Activated naive CD4-positive, alpha-beta T cell treated with anti-CD3 and anti-CD28 coated beads, Interleukin-2, amount 50 U/mL, for 72 hours (primary cell): ENCODE measurements at regions not wholly inside any gene's neighbourhood (a gene's known extent, or its start where the extent isn't known, plus 50 kb on each side); places are given as distances from the start of the nearest gene placed in this dataset.

Experiments
- ATAC-seq, 2 donors: fragments of 150-1000 bp; cut with Tn5 transposase; 2 replicates each; pipeline ENCODE4 v1.10.0; 2021; ENCODE audit warnings: mild to moderate bottlenecking in 2 of 2, moderate library complexity in 2 of 2
- DNase-seq, 2 donors: peaks; one replicate each; pipeline ENCODE4 v3.0.0; 2021 to 2022; ENCODE audit warnings: low spot score in 2 of 2
- H3K27ac Mint-ChIP-seq, 2 donors: one replicate each; pipeline ENCODE4 v1.8.0; 2022; ENCODE audit warnings: mild to moderate bottlenecking in 2 of 2, mixed read lengths in 2 of 2
- H3K36me3 Mint-ChIP-seq, 2 donors: one replicate each; pipeline ENCODE4 v1.8.0; 2022; ENCODE audit warnings: mixed read lengths in 2 of 2
- H3K9me3 Mint-ChIP-seq, 2 donors: one replicate each; pipeline ENCODE4 v1.8.0; 2022; ENCODE audit warnings: mixed read lengths in 2 of 2

DNA sequence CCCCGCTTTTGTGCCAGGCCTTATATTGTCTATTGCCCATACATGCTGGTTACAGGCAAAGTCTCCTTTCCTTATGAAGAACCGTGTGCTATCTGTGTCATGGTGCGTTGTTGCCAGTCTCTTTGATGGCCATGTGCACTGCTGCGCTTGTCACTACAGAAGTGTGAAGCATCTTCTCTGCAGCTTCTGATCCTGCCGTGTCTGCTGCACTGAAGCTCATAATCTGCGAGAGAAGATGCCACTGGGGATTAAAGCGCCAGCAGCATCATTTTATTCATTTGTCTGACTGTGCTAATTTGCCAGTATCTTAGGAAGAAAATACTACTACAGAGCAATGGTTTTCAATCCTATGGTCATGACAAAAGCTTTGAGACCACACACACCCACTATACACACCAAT is 330.1 kb downstream of the FAT3 start:
- Mint-ChIP-seq H3K27ac (no peak overlapping the region), H3K9me3 (no peaks in the 10 kb centered on the region), H3K36me3 (no peaks in the 10 kb centered on the region)
- DNase-seq (no peak), ATAC-seq (no peak)

GRCh38 chr11:92556431-92556830 is 331.8 kb downstream of the FAT3 start:
- no peak for ATAC-seq
- DNase-seq: no peak
- Mint-ChIP-seq H3K27ac (no peak overlapping the region), H3K36me3 (no peaks in the 10 kb centered on the region), H3K9me3 (no peaks in the 10 kb centered on the region)

DNA sequence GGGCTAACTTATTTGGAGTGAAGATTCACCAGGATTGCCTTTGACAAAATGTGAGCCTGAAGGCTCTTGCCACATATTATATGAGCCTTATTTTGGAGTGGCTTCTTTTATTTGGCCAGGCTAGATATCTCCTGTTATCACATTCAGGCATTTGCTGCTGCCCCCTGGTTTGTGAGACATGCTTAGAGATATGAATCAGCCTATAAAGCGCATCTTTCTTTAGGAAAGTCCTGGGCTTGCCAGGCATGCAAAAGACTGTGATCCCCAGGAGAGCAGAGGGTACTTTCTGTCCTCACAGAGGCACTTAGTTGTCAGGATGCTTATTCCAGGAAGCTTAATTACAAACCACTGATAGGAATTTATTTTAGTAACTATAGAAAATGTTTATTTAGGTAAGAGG is 333.3 kb downstream of the FAT3 start:
- no peaks in the 10 kb centered on the region for H3K36me3 Mint-ChIP-seq
- H3K9me3 Mint-ChIP-seq: no peaks in the 10 kb centered on the region
- ATAC-seq: no peak
- no peak overlapping the region for H3K27ac Mint-ChIP-seq
- no peak for DNase-seq

DNA sequence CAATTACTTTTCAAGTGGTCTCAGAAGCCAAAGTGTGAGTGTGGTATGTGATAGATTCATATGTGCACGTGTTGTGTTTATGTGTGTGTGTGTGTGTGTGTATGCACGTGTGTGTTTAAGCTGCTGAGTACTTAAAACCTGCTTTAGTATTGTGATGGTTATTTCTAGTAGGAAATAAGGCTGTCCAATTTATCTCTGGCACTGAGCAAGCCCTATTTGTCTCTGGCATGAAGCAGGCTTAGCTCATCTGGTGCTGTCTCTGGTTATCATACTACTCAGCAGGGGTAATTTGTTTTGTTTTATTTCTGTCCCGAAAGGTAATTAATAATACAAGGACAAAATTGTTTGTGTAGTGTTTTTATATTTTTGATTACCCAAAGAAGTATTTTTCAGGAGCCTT is 333.7 kb downstream of the FAT3 start:
- Mint-ChIP-seq H3K36me3 (no peaks in the 10 kb centered on the region), H3K9me3 (no peaks in the 10 kb centered on the region), H3K27ac (no peak overlapping the region)
- ATAC-seq: no peak
- DNase-seq: no peak

GRCh38 chr11:92569726-92570125 is 345.1 kb downstream of the FAT3 start:
- no peak for ATAC-seq
- Mint-ChIP-seq H3K36me3 (no peaks in the 10 kb centered on the region), H3K27ac (no peak overlapping the region), H3K9me3 (peaks cover 4 to 11% of the 10 kb centered on the region in 2 donors)
- no peak for DNase-seq

- H3K27ac Mint-ChIP-seq: no peak overlapping the region
- H3K9me3 Mint-ChIP-seq: peaks cover 4 to 11% of the 10 kb centered on the region in 2 donors
- ATAC-seq: no peak
Measured at GRCh38 chr11:92572559-92572958, 347.9 kb downstream of the FAT3 start.

DNA sequence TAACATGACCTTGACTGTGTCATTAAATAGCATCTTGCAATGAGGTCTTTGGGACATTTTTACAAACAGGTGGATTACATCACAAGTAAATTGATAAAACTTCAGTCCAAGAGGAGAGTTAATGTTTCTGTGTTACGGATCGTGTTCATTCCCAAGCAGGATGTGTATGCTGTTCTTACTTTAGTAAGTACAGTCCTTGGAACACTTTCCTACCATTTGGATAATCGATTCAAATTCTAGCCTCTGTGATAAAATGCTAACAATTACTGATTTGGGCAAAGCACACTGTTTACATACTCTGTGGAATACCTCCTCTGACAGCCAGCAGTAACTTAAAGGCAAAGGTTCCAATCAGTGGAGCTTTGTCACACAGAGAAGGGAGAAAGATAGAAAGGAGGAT is 351.7 kb downstream of the FAT3 start:
- ATAC-seq (no peak), DNase-seq (no peak)
- no peak overlapping the region for H3K27ac Mint-ChIP-seq
- peaks cover 4 to 9% of the 10 kb centered on the region in 2 donors for H3K9me3 Mint-ChIP-seq
- H3K36me3 Mint-ChIP-seq: no peaks in the 10 kb centered on the region

More at GRCh38 chr11:92572559-92572958, 347.9 kb downstream of the FAT3 start:
- no peaks in the 10 kb centered on the region for H3K36me3 Mint-ChIP-seq
- no peak for DNase-seq

DNA sequence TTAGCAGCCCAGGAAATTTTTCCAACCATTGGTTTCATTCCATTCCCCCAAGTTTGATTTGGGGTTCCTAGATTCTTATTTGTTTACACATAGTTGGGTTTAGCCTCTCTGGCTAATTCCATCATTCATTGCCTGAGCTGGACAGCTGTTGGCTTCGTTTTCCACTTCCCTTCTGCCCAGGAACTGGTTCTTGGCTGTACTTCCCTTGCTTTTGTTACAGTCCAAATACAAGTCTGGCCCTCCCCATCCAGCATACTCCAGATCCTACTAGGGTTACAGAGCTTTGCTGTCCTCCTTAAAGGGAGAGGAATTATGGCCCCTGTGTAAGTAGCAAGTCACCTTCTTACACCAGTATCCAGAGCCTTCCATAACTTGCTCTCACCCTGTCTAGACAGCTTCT is 356.3 kb downstream of the FAT3 start:
- ATAC-seq: no peak

GRCh38 chr11:92588393-92588792 is 363.8 kb downstream of the FAT3 start:
- no peak for ATAC-seq
- DNase-seq: no peak
- H3K27ac Mint-ChIP-seq: no peak overlapping the region
- H3K9me3 Mint-ChIP-seq: no peaks in the 10 kb centered on the region
- H3K36me3 Mint-ChIP-seq: no peaks in the 10 kb centered on the region

More for the DNA sequence above, 356.3 kb downstream of the FAT3 start:
- no peak overlapping the region for H3K27ac Mint-ChIP-seq
- DNase-seq: no peak
- peaks cover 0 to 7% of the 10 kb centered on the region in 2 donors for H3K9me3 Mint-ChIP-seq
- H3K36me3 Mint-ChIP-seq: no peaks in the 10 kb centered on the region

DNA sequence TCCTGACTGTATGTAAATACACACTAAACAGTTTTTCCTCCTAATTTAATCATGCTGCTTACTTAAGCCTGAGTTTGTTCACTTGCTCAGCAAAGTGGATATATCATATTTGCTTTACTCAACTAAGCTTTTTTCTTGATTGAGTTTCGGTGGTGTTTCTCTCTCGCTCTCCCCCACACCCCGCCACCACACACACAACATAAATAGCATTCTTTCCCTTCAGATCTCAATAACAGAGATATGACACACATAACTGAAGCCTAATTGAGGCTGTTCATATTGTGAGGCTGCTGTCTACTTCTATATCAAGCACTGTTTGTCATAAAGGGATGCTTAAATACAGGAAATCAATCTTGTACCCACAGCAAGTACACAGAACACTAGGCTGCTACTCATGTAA is 364.9 kb downstream of the FAT3 start:
- H3K27ac Mint-ChIP-seq: no peak overlapping the region
- no peaks in the 10 kb centered on the region for H3K36me3 Mint-ChIP-seq
- no peak for DNase-seq
- H3K9me3 Mint-ChIP-seq: no peaks in the 10 kb centered on the region
- no peak for ATAC-seq

DNA sequence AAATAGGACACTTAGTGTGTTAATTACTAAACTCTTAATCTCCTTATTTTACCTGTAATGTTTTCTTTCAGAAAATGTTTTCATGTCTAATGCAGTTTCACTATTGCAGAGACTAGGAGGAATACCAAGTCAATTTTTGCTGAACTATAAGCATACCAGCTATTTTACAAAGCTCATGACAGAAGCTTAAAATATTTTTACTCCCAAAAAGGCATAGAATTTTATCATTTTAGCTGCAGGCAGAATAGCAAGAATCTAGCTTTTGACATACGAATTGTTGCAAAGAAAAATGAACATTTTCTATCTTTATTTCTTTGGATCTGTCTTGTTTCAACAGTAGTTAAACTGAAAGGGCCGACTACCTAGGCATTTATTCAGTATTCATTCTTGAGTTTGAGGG is 366.9 kb downstream of the FAT3 start:
- no peak overlapping the region for H3K27ac Mint-ChIP-seq
- DNase-seq (no peak), ATAC-seq (no peak)
- H3K9me3 Mint-ChIP-seq: no peaks in the 10 kb centered on the region
- no peaks in the 10 kb centered on the region for H3K36me3 Mint-ChIP-seq

GRCh38 chr11:92594251-92594650 is 369.6 kb downstream of the FAT3 start:
- Mint-ChIP-seq H3K9me3 (peaks cover 0 to 4% of the 10 kb centered on the region in 2 donors), H3K36me3 (no peaks in the 10 kb centered on the region), H3K27ac (no peak overlapping the region)
- ATAC-seq (no peak), DNase-seq (no peak)

DNA sequence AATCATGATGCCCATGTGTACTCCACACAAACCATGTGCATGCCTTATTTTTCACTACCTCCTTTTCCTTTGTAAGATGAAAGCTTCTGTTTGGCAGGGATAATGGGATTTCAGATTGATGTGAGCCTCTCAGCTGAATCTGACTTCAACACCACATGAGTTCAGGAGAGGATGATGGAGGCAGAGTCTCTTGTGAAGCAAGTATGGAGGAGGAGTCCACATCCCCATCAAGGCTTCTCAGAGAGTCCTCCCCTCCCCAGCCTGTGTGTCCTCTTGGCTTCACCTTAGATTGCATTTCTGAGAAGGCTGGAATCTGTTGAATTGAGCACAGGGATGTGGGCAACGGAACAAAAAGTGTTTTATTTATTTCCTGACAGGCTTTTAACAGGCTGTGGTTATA is 370.4 kb downstream of the FAT3 start:
- peaks cover 0 to 4% of the 10 kb centered on the region in 2 donors for H3K9me3 Mint-ChIP-seq
- H3K36me3 Mint-ChIP-seq: no peaks in the 10 kb centered on the region
- ATAC-seq: no peak
- H3K27ac Mint-ChIP-seq: no peak overlapping the region
- DNase-seq: no peak

GRCh38 chr11:92596596-92597317 is 372.1 kb downstream of the FAT3 start:
- Mint-ChIP-seq H3K36me3 (no peaks in the 10 kb centered on the region), H3K27ac (no peak overlapping the region), H3K9me3 (peaks cover 5 to 10% of the 10 kb centered on the region in 2 donors)
- no peak for ATAC-seq
- DNase-seq: no peak

- Mint-ChIP-seq H3K9me3 (peaks cover 5 to 13% of the 10 kb centered on the region in 2 donors), H3K36me3 (no peaks in the 10 kb centered on the region), H3K27ac (no peak overlapping the region)
- ATAC-seq (no peak), DNase-seq (no peak)
Measured at GRCh38 chr11:92601048-92601447, 368.4 kb upstream of the MTNR1B start.

GRCh38 chr11:92605667-92606066 is 363.8 kb upstream of the MTNR1B start:
- H3K36me3 Mint-ChIP-seq: no peaks in the 10 kb centered on the region
- peaks cover 3 to 6% of the 10 kb centered on the region in 2 donors for H3K9me3 Mint-ChIP-seq
- no peak overlapping the region for H3K27ac Mint-ChIP-seq

DNA sequence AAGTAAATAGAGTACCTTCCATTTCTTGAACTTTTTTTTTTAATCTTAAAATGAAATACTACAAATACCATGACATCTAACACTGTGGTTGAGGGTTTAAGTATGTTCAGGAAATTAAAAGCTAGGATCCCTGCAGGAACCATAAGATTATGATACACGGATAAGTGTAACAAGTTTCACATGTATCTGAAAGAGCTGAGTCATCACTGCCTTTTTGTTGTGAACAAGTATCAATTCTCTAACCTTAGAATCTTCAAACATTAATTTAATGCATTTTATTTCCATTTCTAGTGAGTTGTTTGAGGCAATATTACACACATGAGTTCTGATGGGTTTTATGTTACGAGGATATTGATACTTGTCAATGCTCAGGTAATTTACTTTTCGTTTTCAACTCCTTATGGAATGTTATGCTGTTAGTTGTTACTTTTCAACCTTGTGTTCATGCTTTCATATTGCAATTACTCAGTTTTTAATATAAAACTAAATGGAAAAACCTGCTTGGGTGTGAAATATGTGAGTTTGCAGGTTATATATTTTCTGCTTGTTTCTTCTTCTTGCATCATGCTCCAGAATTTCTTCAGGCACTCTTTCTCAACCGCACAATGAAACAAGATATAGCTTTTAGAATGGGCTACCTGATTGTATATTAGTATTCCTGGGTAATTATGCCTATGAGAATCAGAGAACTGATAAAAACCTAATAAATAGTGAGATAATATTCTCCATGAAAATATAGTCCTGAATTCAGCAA is 361.3 kb upstream of the MTNR1B start:
- ATAC-seq: no peak
- Mint-ChIP-seq H3K36me3 (no peaks in the 10 kb centered on the region), H3K9me3 (peaks cover 0 to 3% of the 10 kb centered on the region in 2 donors), H3K27ac (no peak overlapping the region)
- no peak for DNase-seq

More at GRCh38 chr11:92605667-92606066, 363.8 kb upstream of the MTNR1B start:
- no peak for DNase-seq
- no peak for ATAC-seq

DNA sequence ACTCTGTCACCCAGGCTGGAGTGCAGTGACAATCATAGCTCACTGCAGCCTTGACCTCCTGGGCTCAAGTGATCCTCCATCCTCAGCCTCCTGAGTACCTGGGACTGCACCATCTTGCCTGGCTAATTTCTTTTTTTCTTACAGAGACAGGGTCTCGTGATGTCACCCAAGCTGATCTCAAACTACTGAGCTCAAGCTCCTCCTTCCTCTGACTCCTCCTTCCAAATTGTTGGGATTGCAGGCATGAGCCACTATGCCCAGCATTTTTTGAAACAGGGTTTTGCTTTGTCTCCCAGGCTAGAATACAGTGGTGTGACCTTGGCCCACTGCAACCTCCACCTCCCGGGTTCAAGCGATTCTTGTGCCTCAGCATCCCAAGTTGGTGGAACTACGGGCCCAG is 358.3 kb upstream of the MTNR1B start:
- no peaks in the 10 kb centered on the region for H3K9me3 Mint-ChIP-seq
- H3K27ac Mint-ChIP-seq: no peak overlapping the region
- DNase-seq (no peak), ATAC-seq (no peak)
- H3K36me3 Mint-ChIP-seq: no peaks in the 10 kb centered on the region
